Left lung (tissue), 4 donors: ENCODE measurements at regions not wholly inside any gene's neighbourhood (a gene's known extent, or its start where the extent isn't known, plus 50 kb on each side); places are given as distances from the start of the nearest gene placed in this dataset.

Source experiments
- ATAC-seq: fragments of 200-7000 bp; cut with Tn5 transposase; one replicate; pipeline ENCODE4 v1.9.1; 2020; ENCODE audit warnings: moderate library complexity
- DNase-seq, 4 donors: peaks; one replicate each; pipeline ENCODE4 v3.0.0-alpha.2; 2013 to 2020
- H3K27ac ChIP-seq, 2 donors: fragments of 200-600 bp; sonication (generic) in 1 of 2; one replicate each; pipeline versions ENCODE4 v1.5.0 to v1.8.0; 2020 to 2021
- H3K27me3 ChIP-seq, 2 donors: fragments of 200-600 bp; sonication (generic) in 1 of 2; one replicate each; pipeline versions ENCODE4 v1.5.0 to v1.8.0; 2020 to 2021
- H3K36me3 ChIP-seq, 2 donors: fragments of 200-600 bp; sonication (generic) in 1 of 2; one replicate each; pipeline versions ENCODE4 v1.5.0 to v1.8.0; 2020 to 2021
- H3K4me1 ChIP-seq, 2 donors: fragments of 200-600 bp; one replicate each; pipeline ENCODE4 v1.8.0; 2021
- H3K4me3 ChIP-seq, 2 donors: fragments of 200-600 bp; sonication (generic) in 1 of 2; one replicate each; pipeline versions ENCODE4 v1.5.0 to v1.8.0; 2020 to 2021; ENCODE audit warnings: mild to moderate bottlenecking in 1 of 2
- H3K9me3 ChIP-seq, 2 donors: fragments of 200-600 bp; sonication (generic) in 1 of 2; one replicate each; pipeline versions ENCODE4 v1.5.0 to v1.8.0; 2020 to 2021
- intact Hi-C, 2 donors: fragments of 100-400 bp; cut with DNase I; formaldehyde crosslinking; loops; one replicate each; pipeline versions ENCODE4 v1.11.2 to v1.14.2; 2022
- TF ChIP-seq, protein P1 (sequence below), 2 donors: fragments of 200-600 bp; sonication (generic) in 1 of 2; IDR thresholded peaks; one replicate each; pipeline versions ENCODE4 v1.5.0 to v1.8.0; 2021; ENCODE audit warnings: antibody characterized with exemption in 2 of 2
- donor health status: DM: no; HTN: yes; CAD: no.
- donor health status: DM: no; HTN: no; CAD: no.

DNA sequence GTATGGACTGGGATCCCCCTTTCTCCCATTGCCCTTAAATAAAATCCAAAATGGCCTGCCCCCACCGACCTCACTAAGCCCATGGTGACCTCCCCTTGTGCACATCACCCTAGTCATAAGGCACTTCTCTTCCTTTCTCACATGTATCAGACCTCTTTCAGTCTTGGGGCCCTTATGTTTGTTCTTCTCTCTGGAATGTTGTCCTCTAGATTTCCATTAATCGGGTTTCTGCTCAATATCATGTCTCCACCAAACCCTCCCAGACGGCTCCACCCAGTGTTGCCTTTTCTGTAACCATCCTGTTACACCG is 196.3 kb downstream of the ERCC6L2 start:
- Histone ChIP-seq H3K27me3 (no peaks in the 10 kb centered on the region), H3K27ac (no peak overlapping the region)

DNA sequence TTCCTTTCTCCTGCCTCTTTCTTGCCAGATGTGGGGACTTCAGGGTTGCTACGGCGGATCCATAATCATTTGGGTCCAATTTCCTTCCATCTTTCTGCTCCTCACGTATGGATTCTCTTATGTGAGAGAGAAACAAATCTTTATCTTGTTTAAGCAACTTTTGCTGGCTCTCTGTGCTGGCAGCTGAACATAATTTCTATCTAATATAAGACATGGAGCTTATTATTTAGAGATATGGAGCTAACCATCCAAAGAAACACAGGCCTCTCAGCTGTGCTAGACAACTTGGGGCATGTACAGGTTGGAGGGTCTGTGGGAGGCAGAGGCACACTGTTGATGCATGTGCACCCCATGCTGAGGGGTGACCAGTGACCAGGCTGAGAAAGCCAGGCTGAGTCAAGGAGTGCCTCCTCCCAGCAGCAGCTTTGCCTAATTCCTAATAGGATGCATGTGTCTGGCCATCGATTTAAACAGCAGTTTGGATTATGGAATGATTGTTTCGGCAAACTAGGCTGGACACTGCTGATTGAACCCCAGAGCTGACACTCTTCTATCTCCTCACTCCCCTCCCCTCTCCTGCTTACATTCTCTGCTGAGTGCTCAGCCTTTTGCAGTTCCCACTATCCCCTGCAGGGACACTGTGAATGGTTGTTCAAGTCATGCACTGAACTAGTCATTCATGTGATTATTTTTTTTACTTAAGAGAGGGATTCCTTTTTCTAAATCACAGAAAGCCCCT is 195.8 kb downstream of the ERCC6L2 start:
- no peaks in the 10 kb centered on the region for H3K9me3 ChIP-seq
- TF ChIP-seq, protein P1, sequence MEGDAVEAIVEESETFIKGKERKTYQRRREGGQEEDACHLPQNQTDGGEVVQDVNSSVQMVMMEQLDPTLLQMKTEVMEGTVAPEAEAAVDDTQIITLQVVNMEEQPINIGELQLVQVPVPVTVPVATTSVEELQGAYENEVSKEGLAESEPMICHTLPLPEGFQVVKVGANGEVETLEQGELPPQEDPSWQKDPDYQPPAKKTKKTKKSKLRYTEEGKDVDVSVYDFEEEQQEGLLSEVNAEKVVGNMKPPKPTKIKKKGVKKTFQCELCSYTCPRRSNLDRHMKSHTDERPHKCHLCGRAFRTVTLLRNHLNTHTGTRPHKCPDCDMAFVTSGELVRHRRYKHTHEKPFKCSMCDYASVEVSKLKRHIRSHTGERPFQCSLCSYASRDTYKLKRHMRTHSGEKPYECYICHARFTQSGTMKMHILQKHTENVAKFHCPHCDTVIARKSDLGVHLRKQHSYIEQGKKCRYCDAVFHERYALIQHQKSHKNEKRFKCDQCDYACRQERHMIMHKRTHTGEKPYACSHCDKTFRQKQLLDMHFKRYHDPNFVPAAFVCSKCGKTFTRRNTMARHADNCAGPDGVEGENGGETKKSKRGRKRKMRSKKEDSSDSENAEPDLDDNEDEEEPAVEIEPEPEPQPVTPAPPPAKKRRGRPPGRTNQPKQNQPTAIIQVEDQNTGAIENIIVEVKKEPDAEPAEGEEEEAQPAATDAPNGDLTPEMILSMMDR (IDR thresholded peaks at IDR 0.05): peak; percentile 31 to 40
- no peaks in the 10 kb centered on the region for H3K27me3 ChIP-seq
- H3K27ac ChIP-seq: no peak overlapping the region
- intact Hi-C loops: no loop called here
- no peak for DNase-seq
- peak; percentile 47 for ATAC-seq
- H3K4me3 ChIP-seq: no peak overlapping the region
- H3K36me3 ChIP-seq: no peaks in the 10 kb centered on the region
- H3K4me1 ChIP-seq: no peaks in the 10 kb centered on the region

More for the DNA sequence above, 196.3 kb downstream of the ERCC6L2 start:
- H3K4me1 ChIP-seq: no peaks in the 10 kb centered on the region
- DNase-seq (no peak), ATAC-seq (no peak)
- TF ChIP-seq, protein P1 (IDR thresholded peaks at IDR 0.05): peak in 1 of 2 donors; percentile 6
- no peak overlapping the region for H3K4me3 ChIP-seq
- intact Hi-C loops: no loop called here
- H3K9me3 ChIP-seq: no peaks in the 10 kb centered on the region
- no peaks in the 10 kb centered on the region for H3K36me3 ChIP-seq

DNA sequence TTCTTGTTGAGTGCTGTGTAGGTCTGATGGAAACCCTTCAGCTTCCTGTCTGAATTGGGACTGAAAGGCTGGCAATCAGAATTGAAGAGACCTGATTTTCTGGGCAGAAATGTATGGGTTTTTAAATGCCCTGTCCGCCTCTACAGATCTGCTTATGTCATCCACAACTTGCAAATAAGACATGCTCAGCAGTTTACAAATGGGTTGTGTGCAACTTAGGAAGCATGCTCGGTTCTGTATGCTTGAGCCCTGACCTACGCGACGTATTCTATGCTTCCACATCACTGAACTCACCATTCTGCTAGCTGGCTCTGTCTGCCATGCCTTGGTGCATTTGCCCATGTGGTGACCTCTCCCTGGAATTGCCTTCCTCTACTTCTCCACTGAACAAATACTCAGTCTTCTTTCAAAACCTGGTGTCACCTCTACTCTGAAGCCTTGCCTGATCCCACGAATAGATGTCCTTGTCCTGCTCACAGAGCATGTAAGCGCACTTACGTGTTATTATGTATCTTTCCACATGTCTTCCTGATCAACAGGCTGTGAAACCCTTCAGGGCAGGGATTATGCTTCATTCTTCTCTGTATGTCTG is 194.2 kb downstream of the ERCC6L2 start:
- H3K4me1 ChIP-seq: no peaks in the 10 kb centered on the region
- intact Hi-C loops: no loop called here
- H3K9me3 ChIP-seq: no peaks in the 10 kb centered on the region
- ATAC-seq (no peak), DNase-seq (no peak)
- H3K4me3 ChIP-seq: no peak overlapping the region
- no peak overlapping the region for H3K27ac ChIP-seq
- H3K36me3 ChIP-seq: no peaks in the 10 kb centered on the region
- TF ChIP-seq, protein P1 (IDR thresholded peaks at IDR 0.05): no peak
- no peaks in the 10 kb centered on the region for H3K27me3 ChIP-seq

DNA sequence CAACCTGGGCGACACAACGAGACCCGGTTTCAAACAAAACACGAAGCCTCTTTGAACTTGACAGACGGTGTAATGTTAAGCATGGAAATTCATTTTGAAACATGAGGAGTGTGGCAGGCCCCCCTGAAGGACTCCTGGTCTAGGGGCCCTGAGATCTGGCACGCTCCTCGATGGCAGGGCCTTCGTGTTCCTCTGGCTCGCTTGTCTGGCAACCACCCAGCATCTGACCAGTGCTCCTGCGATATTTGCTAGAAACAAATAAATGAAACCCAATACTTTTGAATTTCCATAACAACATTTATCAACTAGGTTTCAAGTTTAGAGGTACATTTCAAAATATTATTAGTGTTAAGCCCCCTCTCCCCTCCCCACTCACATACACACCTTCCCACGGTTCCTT is 193.0 kb downstream of the ERCC6L2 start:
- intact Hi-C loops: no loop called here
- DNase-seq (no peak), ATAC-seq (no peak)
- Histone ChIP-seq H3K4me3 (no peak overlapping the region), H3K9me3 (no peaks in the 10 kb centered on the region), H3K27ac (no peak overlapping the region), H3K4me1 (no peaks in the 10 kb centered on the region), H3K36me3 (no peaks in the 10 kb centered on the region), H3K27me3 (no peaks in the 10 kb centered on the region)
- TF ChIP-seq, protein P1 (IDR thresholded peaks at IDR 0.05): no peak

DNA sequence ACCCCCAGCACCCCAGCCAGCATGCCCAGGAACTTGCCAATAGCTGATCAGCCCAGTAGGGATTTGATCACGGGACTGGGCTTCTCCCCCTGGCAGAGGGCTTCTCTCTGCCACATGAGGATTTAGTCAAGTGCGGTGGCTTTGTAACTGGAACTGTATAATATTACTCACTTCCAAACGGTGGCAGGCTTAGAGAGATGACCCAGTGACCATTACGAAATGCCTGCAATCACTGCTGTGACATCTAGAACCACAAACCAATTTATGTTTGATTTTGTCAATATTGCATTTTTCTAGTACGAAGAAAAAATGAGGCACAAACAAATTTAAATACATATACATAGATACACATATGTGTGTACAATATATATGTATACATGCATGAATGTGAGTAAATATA is 192.1 kb downstream of the ERCC6L2 start:
- intact Hi-C loops: no loop called here
- H3K4me1 ChIP-seq: no peaks in the 10 kb centered on the region
- no peaks in the 10 kb centered on the region for H3K36me3 ChIP-seq
- TF ChIP-seq, protein P1 (IDR thresholded peaks at IDR 0.05): no peak
- H3K27me3 ChIP-seq: no peaks in the 10 kb centered on the region
- no peak for DNase-seq
- no peak for ATAC-seq
- H3K4me3 ChIP-seq: no peak overlapping the region
- H3K27ac ChIP-seq: no peak overlapping the region
- no peaks in the 10 kb centered on the region for H3K9me3 ChIP-seq
